ENCODE measurements at regions not wholly inside any gene's neighbourhood (a gene's known extent, or its start where the extent isn't known, plus 50 kb on each side); places are given as distances from the start of the nearest gene placed in this dataset.

GRCh38 chr10:4121502-4122380, 336.7 kb upstream of the KLF6 start:
- Mint-ChIP-seq H3K27ac (ENCODE audit: unreplicated experiment) (no peak overlapping the region), H3K4me3 (ENCODE audit: unreplicated experiment) (no peak overlapping the region), H3K9me3 (ENCODE audit: unreplicated experiment) (peaks cover 10% of the 10 kb centered on the region), H3K4me1 (ENCODE audit: unreplicated experiment) (peaks cover 5% of the 10 kb centered on the region), H3K27me3 (ENCODE audit: unreplicated experiment) (no peaks in the 10 kb centered on the region), H3K36me3 (ENCODE audit: unreplicated experiment) (no peaks in the 10 kb centered on the region)
- TF ChIP-seq CTCF (IDR thresholded peaks at IDR 0.05), result no peak
- no peak for DNase-seq (ENCODE audit: extremely low spot score, unreplicated experiment)

- Mint-ChIP-seq H3K36me3 (ENCODE audit: unreplicated experiment) (no peaks in the 10 kb centered on the region), H3K4me3 (ENCODE audit: unreplicated experiment) (no peak overlapping the region), H3K27me3 (ENCODE audit: unreplicated experiment) (no peaks in the 10 kb centered on the region), H3K4me1 (ENCODE audit: unreplicated experiment) (peaks cover 5% of the 10 kb centered on the region), H3K27ac (ENCODE audit: unreplicated experiment) (no peak overlapping the region), H3K9me3 (ENCODE audit: unreplicated experiment) (peaks cover 10% of the 10 kb centered on the region)
- no peak for DNase-seq (ENCODE audit: extremely low spot score, unreplicated experiment)
- no peak for TF ChIP-seq CTCF (IDR thresholded peaks at IDR 0.05)
Measured at GRCh38 chr10:4120096-4120853, 335.3 kb upstream of the KLF6 start.

- Mint-ChIP-seq H3K36me3 (ENCODE audit: unreplicated experiment) (no peaks in the 10 kb centered on the region), H3K9me3 (ENCODE audit: unreplicated experiment) (peaks cover 14% of the 10 kb centered on the region), H3K4me1 (ENCODE audit: unreplicated experiment) (peaks cover 5% of the 10 kb centered on the region), H3K27ac (ENCODE audit: unreplicated experiment) (no peak overlapping the region), H3K4me3 (ENCODE audit: unreplicated experiment) (no peak overlapping the region), H3K27me3 (ENCODE audit: unreplicated experiment) (no peaks in the 10 kb centered on the region)
- TF ChIP-seq CTCF (IDR thresholded peaks at IDR 0.05), result no peak
- DNase-seq (ENCODE audit: extremely low spot score, unreplicated experiment), result no peak
Measured at GRCh38 chr10:4119107-4119506, 334.1 kb upstream of the KLF6 start.

GRCh38 chr10:4117604-4118003, 332.6 kb upstream of the KLF6 start:
- H3K27ac Mint-ChIP-seq (ENCODE audit: unreplicated experiment), result no peak overlapping the region
- TF ChIP-seq CTCF (IDR thresholded peaks at IDR 0.05), result no peak
- H3K36me3 Mint-ChIP-seq (ENCODE audit: unreplicated experiment), result no peaks in the 10 kb centered on the region
- DNase-seq (ENCODE audit: extremely low spot score, unreplicated experiment), result no peak
- peaks cover 14% of the 10 kb centered on the region for H3K9me3 Mint-ChIP-seq (ENCODE audit: unreplicated experiment)
- no peak overlapping the region for H3K4me3 Mint-ChIP-seq (ENCODE audit: unreplicated experiment)
- peaks cover 6% of the 10 kb centered on the region for H3K4me1 Mint-ChIP-seq (ENCODE audit: unreplicated experiment)
- H3K27me3 Mint-ChIP-seq (ENCODE audit: unreplicated experiment), result no peaks in the 10 kb centered on the region

- peaks cover 14% of the 10 kb centered on the region for H3K9me3 Mint-ChIP-seq (ENCODE audit: unreplicated experiment)
- no peak for DNase-seq (ENCODE audit: extremely low spot score, unreplicated experiment)
- H3K27me3 Mint-ChIP-seq (ENCODE audit: unreplicated experiment), result no peaks in the 10 kb centered on the region
- TF ChIP-seq CTCF (IDR thresholded peaks at IDR 0.05), result no peak
- no peaks in the 10 kb centered on the region for H3K36me3 Mint-ChIP-seq (ENCODE audit: unreplicated experiment)
- H3K4me3 Mint-ChIP-seq (ENCODE audit: unreplicated experiment), result no peak overlapping the region
- H3K4me1 Mint-ChIP-seq (ENCODE audit: unreplicated experiment), result peaks cover 43% of the 10 kb centered on the region
- peak overlapping the region; percentile 62 for H3K27ac Mint-ChIP-seq (ENCODE audit: unreplicated experiment)
Measured at GRCh38 chr10:4111643-4112042, 326.6 kb upstream of the KLF6 start.

Measured in osteocyte (in vitro differentiated cells).